HG02970 (cell line): ENCODE measurements at regions not wholly inside any gene's neighbourhood (a gene's known extent, or its start where the extent isn't known, plus 50 kb on each side); places are given as distances from the start of the nearest gene placed in this dataset.

ENCODE experiments used
- ATAC-seq: cut with Tn5 transposase; IDR thresholded peaks from one replicate; pipeline ENCODE4 v1.9.1; 2021; ENCODE audit warnings: mild to moderate bottlenecking, moderate library complexity, moderate number of reproducible peaks; ENCODE audit not compliant: unreplicated experiment, low FRiP score

DNA sequence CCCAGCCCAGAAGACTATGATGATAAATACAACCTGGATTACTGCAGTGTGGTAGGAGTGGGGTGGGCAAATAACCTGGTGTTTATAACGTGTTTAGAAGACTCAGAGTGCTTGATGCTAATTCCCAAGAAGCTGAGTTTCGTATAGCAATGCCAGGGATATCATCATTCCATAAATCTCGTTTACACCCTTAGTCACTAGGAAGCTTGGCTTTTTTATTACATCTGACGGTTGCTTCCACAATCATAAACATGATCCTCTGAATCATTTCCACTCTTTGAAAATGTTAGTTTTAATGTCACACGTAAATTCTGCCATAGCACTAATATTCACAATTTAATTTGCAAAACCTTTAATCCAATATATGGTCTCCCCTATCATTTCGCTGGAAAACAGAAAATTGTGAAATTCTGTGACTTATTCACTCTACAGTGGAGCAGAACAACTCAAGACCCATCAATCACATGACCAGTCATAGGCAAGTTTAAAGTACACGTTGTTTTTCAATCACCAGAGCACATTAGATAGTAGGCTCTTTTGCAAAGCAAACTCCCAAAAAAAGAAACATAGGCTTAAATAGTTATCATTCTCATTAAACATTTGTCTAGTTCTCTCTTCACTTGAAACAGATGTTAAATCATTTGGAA lies 321.0 kb downstream of the LTN1 start:
- ATAC-seq: no peak

DNA sequence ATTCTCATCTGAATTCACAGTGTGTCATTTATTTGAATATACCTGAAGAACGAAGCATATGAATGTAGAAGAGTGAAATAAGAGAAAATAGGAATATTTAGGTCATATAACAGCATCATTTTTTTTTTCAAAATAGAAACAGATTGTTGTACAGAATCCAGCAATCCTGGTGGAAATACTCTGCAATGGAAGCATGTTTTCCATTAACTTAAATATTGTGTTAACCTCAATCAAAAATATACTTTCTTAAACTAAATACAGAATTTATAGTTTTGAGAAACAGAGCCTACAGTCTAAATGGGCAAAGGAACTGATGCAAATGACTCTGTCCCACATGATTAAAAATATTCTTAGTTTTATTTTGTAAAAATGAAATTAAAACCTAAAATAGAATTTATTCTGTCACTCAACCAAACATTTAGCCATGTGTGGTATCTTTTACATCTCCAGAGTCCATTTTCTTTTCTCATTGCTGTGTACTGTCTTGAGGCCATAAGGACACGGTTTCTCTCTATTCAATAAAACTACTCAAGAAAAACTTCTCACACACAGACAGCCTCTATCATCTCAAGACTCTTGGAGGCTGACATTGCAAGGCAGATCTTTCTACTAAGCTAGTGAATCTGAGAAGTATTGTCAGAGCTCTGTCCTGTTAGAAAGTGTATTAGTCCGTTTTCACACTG lies 322.6 kb downstream of the LTN1 start:
- ATAC-seq: no peak

DNA sequence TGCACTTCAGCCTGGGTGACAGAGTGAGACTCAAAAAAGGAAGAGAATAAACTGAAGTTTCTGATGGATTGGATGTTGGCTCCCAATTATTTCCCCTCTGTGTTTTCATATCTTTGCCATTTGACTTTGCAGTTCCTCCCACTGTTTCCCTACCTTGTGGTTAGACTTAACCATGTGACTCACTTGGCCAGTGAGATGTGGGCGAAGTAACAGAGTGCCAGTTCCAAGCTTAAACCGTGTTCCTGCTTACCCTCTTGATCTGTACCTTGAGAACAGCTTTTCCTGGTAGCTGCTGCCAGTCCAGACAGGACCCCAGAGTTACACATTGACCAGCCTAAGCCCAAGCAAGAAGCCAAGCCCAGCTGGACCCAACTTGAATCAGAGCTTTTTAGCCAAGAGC lies 323.4 kb downstream of the LTN1 start:
- no peak for ATAC-seq

DNA sequence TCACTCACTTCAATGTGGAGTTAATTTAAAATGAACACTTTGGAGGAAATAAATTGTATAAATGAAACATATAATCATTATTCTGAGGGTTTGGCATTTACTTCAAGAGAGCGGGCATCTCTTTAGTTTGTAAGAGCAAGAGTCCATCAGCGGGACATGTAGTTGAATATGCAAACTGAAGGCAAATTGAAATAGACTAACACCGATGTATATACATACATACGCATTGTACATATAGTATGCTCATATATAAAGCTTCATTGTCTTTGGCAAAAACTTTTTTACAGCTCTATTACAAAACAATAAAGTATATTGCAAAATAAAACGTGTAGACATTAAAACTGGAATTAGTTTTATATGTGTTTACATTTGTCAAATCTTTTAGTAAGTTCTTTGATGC lies 328.9 kb downstream of the LTN1 start:
- ATAC-seq: no peak

DNA sequence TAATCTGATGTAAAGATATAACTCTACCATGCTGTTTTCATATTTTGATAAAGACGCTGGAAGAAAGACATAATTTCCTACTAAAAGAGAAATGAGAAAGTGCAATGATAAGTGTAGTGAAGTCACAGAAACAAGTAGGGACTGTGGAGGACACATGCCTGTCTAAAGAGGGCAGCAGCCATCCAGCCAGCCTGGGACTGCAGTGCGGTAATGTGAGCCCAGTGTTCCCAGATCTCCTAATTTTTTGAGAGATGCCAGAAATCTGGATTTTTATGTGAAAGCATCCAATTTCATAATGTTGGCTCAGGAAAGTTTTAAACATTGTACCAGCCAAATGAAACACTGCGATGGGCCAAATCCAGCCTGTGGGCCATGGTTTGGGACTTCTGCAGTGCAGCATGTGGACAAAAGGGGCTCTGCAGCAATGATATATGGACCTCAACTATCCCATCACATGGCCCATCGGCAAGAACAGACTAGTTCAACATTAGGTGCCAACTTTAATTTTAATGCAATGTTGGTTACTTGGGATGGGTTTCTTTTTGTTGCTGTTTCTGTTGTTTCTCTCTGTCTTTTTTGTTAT lies 329.5 kb downstream of the LTN1 start:
- no peak for ATAC-seq

DNA sequence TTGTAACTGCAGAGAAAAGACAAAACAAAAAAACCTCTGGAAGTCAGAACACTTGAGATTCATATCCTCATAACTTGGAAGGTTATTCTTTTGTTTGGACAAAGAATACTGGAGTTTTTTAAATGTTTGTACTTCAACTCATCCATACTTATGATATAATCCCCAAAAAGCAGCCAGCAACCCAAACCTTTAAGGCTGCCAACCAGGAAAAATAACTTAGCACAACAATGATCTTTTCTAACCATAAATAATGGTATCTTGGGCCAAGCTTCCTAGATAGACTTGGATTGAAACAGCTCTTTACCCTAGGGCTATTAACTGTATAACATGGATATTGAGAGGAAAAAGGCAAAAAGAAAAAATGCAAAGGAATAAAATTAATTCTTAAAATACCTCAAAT lies 335.1 kb downstream of the LTN1 start:
- no peak for ATAC-seq

DNA sequence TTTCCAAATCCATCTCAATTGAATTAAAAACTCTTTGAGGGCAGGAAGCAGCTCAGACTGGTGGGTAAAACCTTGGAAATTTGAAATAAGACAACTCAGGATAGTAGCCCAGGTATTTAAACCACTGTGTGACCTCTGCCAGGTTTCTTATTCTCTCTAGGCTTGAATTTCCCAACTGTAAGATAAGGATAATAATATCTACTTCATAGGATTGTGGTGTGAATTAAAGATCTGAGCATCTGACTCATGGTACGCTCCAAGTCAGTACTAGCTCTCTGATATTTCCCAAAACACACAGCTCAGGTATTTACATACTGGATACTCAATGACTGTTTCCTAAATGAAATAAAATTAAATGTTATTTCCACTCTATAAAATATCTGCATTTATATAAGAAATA lies 337.2 kb downstream of the LTN1 start:
- ATAC-seq: no peak

DNA sequence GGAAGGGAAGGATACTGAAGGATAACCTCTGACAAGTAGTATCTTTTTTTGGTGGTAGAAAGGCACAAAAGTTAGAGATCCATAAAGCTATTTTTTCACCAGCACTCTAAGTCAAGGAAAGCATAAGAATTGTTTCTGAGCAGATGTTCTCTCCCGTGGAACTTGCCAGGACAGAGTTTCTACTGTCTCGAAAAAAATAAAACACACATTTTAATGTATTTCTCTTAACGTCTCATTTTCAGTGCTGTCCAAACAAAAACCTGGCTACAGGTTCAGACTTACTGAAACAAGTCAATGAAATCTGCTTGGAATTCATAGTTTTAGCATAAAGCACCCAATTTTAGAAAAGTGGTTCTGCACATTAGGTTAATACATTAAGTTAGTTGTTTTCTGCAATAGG lies 338.3 kb downstream of the LTN1 start:
- no peak for ATAC-seq

DNA sequence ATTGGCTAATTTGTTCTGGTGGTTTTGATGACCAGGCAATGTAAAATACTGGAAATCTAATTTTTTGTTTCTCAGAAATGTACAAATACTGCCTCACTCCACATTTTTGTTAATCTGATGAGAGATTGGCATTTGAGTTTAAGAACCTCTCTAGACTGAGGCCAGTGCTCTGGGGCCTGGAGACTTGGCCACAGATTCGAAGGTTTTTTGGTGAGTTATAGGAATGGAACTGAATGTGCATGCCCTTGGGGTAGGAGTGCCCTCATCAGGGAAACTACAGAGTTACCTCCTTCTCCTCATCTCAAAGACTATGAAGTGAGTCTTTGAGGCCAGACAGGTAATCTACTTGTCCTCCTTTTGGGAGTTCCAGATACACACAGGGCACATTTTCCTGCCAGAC lies 347.9 kb downstream of the LTN1 start:
- no peak for ATAC-seq

DNA sequence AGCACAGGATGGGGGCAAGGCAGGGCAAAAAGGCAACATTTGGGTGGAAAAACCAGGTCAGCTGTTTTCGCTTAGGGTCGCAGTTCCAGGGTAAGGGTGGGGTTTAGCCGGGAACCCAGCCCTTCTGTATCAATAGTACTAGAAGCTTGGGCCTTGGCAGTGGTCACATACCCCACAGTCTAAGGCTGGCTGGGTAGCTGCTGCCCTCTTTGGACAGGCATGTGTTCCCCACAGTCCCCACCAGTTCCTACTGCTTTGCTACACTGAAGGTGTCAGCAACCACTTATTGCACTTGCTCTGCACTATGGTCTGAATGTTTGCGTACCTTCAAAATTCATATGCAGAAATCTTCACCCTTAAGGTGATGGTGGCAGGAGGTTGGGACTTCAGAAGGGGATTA lies 349.8 kb downstream of the LTN1 start:
- no peak for ATAC-seq

DNA sequence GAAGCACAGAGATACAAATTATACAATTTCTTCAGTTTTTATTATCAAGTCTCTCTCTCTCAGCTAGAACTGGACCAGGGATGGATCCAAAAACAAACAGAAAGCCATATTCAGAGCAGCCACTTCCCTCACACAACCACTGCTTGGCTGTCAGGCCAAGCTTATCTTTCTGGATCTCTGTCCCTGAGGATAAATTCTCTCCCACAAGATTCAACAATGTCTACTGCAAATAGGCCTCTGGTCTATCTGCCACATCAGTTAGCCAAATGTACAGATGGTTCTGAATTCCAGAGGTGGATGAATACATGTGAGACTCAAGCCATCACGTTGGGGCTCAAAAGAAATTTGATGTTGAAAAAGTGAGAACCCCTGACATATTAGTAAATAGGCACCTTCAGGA lies 350.9 kb downstream of the LTN1 start:
- no peak for ATAC-seq

DNA sequence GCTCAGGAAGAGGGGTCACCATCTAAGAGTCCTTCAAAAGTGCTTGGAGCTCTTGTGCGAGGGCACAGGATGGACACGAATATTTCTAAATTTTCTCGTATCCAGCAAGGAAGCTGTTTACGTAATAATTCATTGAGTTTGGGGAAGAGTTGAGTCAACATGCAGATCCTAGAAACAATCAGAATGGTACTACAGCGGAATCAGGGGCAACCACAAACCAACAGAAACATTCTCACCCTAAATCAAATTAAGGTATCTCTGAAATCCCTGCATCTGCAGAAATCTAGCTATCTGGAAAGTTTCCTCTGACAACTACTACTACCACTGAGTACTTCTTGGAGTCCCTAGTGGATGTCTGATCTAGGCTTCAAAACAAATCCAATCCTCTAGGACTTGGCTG lies 352.4 kb downstream of the LTN1 start:
- ATAC-seq: no peak

DNA sequence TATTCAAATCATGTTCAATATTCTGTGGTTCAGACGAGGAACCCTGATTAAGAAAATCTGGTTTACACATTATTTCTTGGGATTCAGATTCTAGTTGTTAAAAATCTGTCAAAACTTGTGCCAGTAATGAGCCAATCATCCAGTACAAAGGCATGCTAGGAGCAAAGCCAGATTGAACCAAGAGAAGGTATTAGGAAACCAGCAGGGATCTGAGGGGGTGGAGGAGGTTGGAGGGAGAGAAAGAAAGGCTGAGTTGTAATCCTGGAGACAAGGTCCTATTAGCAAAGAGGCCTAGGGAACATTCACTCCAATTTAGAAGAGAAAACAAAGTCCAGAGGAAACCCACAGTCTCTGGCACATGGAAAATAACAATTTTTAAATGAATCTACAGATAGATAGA lies 352.9 kb downstream of the LTN1 start:
- ATAC-seq: no peak

DNA sequence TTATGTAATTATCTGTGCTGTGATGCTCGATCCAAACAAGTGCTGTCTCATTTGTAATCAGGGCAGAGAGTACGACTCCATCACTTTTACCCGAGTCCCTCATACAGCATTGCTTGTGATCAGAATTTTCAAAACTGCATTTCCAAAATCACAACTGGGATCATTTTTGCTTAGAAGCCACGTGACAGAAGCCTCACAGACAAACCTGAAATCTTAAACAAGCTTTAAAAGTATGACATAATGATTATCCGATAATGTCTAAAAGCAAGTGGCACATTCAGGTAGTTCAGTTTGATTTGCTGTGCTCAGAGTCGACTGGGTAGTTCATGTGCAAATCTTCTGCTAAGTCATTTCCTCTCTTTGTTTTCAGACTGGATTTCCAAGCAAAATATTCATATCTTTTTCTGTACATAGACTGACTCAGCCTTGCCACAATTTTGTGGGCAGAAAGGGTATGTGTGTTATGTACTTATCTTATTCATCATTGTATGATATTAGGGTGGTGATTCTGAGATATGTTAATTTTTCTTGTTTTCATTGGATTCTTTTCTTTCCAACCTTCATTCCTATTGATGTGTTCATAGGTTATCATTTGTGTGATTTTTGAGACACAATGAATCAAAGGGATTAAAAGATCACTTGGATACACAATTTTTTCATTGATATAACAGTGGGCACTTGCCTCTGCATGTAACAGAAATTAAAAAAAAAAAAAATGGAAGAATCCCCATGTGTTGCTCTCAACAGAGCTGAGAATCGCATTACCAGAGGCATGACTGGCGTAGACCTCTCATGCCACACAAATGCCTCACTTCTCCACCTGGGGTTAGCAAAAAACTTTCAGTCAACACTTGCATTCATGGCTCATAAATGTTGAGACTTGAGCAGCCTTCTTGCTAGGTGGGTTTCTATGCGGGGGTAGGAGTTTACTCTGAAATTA lies 355.7 kb downstream of the LTN1 start:
- no peak for ATAC-seq

DNA sequence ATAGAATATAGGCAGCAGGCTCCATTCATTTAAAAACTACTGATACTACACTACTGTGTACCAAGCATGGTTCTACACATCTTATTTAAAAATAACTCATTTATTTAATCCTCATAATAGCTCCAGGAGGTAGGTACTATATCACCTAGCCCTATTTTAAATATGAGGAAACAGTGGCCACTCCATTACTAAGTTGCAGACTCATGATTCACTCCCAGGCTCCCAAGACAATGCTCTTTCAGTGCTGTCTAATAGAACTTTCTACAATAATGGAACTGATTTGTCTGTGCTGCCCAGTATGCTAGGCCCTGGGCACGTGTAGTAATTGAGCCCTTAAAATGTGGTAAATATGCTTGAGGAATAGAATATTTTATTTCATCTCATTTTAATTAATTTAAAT lies 357.1 kb downstream of the LTN1 start:
- no peak for ATAC-seq

DNA sequence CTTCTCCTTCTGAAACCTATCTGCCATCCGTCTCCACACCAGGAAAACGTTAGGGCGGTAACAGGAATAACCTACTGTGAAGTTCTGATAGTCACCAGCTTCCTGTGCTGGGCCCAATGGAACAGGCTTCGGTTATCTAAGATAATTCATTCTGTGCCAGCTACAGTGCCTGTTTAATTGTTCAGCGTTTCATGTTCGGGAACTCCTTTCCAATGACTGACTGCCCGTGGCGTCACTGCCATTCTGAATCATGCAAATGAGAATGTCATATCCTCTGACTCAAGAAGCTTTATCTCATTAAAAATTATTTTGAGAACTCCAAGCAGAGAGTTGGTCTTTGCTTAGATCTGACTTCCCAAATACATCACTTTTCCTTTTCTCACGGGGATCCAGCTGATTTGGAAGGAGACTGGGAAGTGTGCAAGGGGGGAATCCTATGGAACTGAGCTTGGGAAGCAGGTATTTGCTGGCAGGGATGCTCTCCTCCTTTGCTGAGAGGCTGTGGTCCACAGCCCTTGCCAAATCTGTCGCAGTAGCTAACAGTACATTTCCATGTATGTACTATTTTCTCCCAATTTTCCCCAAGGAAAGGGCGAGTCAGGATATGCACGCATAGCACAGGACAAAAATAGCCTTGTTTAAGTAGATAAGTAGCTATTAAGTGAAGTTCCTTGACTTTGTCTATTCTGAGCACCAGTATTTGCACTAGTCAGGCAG lies 358.7 kb downstream of the LTN1 start:
- ATAC-seq: no peak

DNA sequence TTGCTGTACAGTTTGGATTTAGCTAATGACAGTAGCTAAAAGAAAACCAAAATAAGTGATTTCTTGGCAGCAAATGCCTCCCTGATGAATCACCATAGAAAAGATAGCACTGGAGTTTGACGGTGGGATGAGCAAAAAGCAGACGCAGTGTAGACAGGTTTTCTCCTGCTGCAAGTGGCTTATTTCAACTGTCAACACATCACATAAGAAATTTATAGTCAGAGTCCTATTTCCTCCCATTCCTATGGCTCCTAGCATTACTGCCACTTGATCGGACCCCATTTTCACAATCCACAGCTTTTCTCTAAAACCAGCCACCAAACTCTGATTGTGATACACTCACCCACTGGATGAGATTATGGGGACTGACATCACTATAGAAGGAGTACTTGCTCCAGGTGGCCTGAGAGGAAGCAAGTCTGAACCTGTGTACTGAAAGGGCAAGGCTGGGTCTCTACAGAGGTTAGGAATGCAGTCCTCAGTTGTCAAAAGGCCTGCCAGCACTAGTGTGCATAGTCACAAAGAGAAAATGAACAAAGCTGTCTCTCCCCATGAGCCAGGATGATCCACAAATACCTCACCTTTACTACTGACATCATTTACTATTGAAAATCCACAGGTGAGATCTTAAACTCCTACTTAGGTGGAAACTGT lies 359.8 kb downstream of the LTN1 start:
- ATAC-seq: no peak

DNA sequence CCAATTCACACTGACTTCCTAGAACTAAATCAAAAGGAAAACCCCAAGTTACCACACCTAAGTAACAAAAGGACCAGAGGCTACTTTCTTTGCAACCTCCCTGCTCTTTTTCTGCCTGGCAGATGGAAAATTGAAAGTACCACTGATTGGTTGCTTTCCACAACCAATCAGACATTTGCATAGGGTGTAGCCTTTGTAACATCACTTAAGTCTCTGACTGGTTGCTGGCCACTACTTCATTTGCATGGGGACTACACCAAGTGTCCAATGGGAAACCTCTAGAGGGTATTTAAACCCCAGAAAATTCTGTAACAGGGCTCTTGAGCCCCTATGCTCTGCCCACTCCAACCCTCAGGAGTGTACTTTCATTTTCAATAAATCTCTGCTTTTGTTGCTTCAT lies 365.0 kb downstream of the LTN1 start:
- ATAC-seq: no peak

DNA sequence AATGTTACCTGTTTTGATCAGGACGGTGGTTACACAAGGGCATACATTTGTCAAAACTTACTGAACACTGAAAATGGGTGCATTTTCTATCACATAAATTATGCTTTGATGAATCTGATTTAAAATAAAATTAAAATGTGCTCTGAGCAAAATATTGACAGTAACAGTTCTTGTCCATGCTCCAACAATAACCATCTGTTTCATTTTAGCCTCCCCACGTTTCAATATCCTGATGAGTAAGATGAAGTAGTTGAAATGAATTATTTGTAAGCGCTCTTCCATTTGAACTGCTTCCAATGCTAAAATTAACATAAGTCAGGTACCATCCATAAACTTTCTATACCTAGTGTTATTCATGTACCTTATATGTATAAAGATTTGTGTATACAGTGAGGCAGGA lies 365.4 kb downstream of the LTN1 start:
- ATAC-seq: no peak

DNA sequence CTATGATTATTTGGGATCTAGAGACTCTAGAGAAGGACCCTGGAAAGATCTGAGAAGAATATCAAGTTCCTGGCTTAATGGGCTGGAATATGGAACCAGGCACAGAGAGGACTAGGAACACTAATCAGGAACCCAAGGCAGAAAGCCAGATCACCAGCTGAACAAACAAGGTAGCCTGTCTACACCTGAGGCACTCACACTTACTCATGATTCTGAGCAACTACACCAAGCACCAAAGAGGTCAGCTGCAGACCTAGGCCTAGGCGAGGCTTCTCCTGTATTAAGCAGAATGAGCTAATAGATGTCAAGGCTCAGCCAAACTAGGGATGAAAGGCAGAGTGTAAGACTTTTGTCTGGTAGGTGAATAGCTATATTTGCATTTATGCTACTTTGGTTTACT lies 368.1 kb downstream of the LTN1 start:
- no peak for ATAC-seq
